ENCODE measurements at regions not wholly inside any gene's neighbourhood (a gene's known extent, or its start where the extent isn't known, plus 50 kb on each side); places are given as distances from the start of the nearest gene placed in this dataset.

DNA sequence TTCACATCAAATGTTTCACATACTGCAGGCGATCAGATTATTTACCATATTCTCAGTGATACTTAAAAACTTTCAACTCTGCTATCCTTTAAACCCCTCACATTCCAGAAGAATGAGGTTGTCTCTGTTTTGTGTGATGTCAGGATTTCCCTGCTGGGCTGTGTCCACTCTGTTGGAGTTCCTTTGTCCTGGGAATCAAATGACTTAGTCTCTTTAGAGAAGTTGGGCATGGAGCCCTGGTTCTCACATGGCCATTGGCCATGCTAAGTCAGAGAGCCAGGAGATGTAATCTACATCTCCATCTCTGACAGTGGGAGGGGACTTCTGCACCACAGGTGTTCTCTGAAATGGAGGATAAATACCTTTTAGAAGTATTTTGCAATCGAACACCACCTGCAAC lies 205.1 kb upstream of the MAF start:
- DNase-seq, result no peak

DNA sequence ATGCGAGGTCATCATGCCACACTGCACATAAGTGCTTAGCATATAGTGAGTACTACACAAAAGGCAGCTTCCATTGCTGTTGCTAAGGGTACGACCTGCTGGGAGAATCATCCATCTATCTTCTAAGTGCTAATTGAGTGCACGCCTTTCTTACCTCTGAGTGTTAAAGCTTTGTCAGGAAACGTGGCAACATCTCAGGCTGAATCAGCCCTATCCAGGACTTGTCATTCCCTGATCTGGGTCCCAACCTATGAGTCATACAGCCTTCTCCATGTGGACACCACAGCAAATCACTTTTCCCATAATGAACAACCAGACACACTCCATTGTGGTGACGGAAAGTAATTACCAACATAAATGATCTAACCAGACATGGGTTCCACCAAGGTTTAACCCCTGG lies 201.1 kb upstream of the MAF start:
- no peak for DNase-seq

DNA sequence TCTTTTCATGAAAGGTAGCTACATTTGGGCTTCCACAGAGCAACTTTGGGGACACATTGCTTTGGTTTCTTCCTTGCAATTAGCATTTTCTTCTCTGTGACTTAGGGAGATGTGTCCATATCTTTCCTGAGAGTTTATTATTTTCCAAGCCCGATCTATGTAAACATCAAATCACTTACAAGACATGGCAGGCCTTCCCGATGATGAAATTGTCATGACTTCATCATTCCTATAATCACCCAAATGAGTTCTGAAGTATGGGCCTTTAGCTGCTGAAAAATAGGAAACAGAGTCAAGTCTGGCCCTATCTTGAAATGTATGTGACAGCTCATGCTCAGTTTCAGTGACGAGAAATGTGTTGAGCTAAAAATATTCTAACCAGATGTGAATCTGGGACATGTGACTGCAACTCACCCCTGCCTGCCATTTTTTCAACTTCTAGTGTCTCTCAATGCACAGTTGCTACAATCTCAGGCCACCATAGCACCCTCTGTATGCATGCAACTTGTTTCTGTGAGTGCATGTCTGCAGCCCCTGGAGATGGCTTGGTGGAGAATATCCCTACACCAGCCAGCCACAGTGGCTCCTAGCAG lies 199.6 kb upstream of the MAF start:
- no peak for DNase-seq

DNA sequence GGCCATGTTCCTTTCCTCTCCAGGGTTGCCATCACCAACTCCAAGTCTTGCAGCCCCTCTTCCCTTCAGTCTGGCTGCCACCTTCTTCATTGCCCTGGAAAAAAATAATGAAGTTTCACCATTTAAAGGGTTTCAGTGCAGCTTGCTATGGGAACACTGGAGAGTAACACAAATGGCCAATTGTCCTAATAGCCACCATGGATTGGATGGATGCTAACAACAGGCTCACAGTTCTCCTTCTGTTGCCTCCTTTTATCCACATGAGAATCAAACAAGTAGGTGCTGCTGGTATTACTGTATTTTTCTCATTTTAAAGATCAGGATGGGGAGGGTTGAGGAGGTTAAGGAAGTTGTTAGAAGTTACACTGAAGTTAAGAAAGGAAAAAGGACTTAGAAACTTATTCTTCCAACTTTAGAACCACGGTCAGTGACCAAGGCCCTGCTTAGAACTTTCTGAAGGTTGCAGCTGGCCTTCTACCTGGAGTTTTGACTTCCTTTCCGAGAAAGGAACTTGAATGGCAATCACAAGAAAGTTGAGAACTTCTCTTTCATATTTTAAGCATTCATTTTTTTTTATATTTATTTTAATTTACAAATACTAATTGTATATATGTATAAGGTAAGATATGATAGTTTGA lies 198.0 kb upstream of the MAF start:
- no peak for DNase-seq

DNA sequence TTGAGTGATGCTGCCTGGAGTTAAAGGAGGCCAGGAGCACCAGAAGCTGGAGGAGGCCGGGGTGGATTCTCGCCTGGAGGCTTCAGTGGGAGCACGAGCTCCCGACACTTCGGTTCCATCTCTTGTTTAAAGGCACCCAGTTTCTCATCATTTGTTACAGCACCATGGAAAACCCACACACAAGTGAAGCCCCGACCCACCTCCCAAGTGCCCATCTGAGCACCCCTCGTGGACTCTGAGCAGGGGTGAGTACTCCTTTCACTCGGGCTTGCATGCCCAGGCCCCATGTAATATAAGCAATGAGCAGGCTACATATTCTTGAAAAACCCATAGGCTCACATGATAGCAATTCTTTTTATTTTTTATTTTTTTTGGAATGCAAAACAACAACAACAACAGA lies 196.9 kb upstream of the MAF start:
- DNase-seq, result no peak

DNA sequence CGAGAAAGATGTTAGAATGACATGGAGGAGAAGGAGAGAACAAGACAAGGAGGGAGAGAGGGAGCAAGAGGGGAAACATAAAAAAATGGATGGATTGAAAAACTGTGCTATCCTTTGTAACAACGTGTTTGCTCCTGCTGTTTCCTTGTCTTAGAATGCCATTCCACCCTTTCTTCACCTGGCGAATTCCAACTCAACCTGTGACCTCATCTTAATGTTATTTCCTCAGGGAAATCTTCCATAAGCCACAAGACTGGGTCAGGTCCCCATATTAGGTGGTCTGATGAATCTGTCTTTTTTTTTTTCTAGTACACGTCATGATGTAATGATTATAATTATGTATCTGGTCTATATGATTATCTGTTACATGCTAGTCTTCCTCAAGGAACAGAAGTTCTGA lies 195.0 kb upstream of the MAF start:
- DNase-seq, result no peak

DNA sequence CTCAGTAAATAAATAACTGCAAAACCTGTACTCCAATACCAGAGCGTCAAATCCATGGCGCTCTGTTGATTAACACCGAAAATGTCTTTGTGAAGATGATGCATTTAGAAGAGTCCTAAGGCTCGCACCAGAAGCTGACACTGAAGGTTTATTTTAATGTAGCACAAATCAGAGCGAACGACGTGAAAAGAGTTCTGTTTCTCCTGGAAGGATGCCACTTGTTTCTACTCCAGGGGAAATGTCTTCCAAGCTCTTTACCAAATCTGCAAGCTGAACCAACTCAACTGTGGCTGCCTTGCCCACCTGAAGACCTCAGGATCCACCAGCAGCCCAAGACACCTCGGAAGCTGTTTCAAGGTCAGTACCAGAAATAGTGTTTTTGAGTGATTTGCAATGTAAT lies 194.4 kb upstream of the MAF start:
- no peak for DNase-seq

DNA sequence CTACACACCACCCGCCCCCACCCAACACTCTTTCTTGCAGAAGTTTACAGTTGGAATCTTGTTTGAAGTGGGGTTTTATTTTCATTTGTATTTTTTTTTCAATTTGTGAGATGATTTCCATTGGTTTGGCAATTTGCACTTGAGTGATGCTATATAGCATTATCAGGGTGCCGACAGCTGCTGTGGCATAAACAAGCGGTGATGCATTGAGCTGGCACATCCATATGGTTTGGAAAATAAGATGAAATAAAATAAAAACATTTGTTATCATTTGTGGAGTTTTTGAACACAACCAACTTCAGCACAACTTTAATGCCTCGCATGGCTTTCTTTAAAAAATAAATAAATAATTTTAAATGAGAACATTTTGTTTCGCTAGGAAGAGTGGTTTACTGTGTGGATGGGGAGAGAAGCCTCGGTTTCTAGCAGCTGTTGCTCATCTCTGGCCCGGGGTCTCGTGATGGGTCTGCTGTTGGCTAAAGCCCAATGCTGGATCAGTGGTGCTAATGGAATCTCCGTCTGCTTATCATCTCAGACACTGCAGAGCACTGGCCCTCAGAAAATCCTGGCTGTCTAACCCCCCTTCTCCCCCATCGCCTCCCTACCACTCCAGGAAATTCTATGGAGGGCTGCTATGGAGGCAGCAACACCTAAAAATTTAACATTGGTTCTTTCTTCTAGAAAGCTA lies 192.3 kb upstream of the MAF start:
- no peak for DNase-seq

DNA sequence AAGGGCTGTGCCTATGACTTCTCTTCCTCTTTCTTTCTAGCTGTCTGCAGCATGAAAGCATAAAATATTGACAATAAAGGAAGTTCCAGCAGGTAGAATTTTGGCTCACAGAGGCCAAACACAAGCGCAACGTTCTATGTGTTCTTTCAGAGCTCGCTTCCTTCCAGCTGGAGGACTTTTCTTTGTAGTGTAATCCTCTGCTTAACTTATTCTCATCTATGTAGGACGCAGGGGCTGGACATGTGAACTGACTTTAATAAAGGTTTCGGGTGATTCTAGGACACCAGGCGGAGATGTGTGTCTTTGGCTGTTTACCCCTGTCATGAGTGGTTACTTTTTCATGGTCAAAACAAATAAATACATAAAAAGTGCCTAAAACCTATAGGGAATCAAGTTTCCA lies 191.5 kb upstream of the MAF start:
- no peak for DNase-seq

DNA sequence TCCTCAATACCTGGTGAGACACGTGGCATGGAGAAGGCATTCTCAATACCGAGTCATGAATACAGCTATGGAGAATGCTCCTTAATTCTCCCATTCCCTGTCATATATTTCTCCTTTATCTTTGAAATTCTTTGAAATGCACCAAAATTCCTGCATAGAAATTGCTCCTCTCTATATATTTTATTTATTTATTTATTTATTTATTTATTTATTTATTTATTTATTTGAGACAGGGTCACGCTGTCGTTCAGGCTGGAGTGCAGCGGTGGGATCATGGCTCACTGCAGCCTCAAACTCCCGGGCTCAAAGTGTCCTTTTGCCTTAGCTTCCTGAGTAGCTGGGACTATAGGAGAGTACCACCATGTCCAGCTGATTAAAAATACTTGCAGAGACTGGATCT lies 190.3 kb upstream of the MAF start:
- DNase-seq, result no peak

DNA sequence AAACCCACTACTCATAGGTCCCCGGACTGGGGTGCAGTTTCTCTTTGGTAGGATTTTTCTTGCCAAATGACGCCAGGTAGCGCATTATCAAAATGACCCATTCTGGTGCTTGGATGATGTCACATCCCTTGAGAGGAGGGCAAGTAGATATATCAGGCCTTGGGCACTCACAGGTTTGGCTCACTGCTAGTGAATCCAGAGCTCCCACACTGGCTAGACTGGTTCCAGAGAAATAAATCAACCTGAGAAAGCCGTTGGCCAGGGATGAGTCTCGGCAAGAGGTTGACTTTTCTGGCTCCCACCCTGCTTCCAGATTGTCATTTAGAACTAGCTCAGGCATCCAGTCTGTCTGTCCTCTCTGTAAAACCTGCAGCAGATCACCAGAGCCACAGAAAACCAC lies 188.4 kb upstream of the MAF start:
- DNase-seq, result no peak

DNA sequence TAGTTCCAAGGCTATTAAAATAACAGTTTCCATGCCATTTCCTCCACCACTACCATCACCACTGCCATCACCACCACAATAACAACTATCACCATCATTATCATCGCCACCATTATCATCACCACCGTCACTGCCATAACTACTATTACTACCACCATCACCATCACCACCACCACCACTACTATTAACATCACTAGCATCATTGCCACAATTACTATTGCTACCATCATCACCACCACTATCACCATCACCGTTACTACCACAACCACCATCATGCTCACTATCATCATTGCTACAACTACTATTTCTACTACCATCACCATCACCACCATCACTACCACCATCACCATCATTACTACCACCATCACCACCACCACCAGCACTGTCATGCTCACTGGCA lies 185.9 kb upstream of the MAF start:
- no peak for DNase-seq

DNA sequence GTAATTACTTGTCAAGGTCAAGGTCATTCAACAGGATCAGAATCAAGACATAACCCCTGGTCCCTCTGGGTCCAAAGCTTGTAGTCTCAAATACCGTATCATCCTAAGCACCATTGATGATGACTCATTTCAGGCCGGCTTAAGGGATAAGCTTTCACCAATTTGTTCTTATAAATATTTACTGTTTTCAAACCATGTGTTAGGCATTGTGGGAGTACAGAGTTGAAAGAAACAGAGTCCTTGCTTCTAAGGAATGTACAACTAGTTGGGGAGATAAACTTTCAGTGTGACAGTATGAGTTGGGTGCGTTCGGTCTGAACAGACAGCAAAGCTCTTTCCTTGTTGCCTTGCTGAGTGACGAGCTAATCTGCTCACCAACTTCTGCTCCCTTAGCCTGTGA lies 183.5 kb upstream of the MAF start:
- DNase-seq, result no peak

DNA sequence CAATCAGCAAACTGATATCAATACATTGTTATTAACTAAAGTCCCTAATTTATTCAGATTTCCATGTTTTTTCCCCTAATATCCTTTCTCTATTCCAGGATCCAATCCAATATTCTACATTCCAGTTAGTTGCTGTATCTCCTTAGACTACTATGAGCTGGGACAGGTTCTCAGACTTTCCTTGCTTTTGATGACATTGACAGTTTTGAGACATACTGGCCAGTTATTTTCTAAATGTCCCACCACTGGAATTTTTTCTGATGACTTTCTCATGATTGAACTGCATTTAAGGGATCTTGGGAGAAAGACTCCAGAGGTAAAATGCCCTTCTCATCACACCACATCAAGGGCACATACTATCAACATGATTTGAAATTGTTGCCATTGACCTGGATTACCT lies 177.1 kb upstream of the MAF start:
- no peak for DNase-seq

DNA sequence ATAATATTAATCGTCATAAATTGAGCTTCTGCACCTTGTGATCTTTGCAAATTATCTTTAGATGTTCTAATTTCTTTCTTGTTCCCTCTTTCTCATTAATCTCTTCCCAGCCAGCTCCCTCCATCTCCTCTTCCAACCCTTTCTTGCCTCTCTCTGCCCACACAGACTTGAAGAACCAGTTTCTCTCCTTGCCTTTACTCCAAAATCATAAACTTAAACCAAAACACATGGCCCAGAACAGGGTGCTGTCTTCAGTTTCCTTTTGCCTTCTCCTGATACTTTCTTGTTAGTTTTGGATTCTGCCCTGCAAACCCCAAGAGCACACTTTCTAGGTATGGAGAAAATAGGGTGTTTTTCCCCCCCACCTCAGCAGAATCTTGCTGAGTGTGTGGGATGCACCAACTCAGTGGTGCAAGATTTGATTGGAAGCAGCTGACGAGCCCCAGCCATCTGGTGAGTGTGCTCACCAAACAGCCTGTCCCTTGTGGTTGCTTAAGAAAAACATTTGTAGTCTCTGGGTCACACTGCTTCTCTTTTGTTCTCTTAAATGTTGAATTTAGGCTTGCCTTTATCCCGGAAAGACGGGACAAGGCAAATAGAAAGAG lies 175.8 kb upstream of the MAF start:
- no peak for DNase-seq

DNA sequence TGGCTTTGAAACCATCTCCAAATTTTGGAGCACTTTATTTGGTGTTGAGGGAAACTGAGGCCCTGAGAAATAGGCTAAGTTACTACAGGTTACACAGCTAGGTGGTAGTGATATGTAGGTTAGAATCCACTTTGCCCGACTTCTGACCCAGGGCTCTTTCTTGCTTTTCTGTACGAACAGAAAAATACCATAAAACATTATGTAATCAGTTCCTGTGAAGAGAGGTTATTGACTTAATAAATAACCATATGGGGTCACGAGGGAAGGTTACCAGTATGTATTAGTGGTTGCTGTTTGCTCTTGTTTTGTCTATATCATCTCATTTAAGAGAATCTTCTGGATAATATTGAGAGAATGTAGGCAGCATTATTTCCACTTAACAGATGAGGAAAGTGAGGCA lies 172.2 kb upstream of the MAF start:
- DNase-seq, result no peak

DNA sequence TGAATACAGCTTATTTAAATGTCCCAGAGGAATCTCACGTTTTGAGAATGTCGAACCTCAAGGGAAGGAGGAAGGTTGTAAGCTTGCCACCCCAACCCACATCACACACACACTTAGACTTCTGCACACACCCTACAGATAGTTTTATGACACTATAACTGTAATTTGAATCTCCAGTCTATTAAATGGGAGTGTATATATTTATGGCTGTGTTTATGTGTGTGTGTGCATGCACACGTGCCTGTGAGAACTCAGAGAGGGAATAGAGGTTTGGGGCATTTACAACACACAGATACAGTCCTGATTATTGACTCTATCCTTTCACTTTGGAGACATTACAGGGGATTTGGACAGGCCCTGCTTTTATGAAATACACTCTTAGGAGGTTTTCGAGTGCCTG lies 171.5 kb upstream of the MAF start:
- no peak for DNase-seq

DNA sequence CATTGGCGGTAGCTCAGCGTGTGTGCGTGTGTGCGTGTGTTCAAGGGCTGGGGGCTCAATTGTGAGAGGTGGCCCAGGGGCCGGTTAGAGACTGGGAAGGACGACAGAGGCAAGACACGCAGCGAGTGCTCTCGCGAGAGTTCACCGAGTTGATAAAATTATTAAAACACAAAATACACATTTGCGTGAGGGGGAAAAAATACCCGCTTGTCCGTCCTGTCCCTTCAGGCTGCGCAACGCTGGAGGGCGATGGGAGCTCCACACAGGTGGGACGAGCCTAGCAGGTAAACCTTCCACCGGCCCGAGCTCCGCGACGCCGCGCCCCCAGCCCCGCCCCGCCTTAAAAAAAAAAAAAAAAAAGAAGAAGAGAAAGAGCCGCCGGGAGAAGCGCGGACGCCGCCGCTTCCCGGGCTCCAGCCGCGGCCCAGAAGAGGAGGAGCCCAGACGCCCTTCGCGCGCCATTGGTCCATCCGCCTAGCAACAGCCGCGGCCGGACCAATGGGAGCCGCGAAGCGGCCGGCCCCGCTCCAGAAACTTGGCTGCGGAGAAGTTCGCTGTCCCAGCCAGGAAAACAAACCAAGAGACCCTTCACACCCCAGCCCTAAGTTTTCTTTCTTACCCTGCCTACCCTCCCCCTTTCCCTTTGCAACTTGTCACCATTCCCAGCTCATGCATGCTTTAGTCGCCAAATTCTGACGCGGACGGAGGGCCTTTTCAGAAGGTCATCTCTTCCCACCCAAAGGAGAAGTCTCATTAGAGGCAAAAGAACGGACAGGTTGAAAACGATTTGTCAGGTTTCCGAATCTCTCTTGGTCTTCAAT lies 169.9 kb upstream of the MAF start:
- DNase-seq, result no peak

DNA sequence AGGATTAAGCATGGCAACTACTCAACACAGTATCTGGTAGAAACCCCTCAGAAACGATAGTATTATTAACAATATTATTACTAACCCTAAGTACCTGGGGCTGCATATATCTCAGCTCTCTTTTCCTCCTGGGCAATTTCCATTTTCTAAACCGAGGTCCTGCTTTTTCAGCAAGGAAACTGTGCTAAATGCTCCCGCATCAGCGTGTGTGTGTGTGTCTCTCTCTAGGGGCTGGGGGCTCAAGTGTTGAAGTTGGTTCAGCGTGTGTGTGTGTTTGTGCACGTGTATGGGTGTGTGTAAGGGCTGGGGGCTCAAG lies 169.3 kb upstream of the MAF start:
- DNase-seq, result no peak

DNA sequence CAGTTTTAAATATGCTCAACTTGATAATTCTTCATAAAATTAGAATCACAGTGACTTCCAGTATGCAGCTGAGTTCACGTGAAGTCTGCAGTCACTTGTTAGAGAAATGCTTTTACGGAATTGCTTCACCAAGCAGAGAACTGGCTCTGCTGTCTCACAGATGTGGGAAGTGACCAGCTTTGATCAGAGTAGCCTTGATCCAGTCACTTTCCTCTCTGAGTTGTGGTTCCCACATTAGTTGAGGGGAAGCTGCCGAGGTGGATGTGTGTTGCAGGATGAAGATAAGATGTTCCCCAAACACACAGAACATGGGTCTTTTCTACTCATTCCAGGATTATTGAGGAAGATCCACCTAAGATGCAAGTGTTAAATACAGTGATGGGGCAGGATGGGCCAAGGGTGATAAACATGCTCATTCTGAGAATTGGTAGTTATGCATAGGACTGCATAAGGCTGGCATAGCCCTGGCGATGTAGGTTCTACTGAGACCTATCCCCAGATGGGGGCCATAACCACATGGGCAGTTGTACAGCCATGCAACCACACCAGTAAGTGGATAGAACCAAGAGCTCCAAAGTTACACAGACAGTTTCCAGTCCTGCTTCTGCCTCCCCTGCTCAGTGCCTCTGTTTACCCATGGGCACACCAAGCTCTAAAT lies 168.9 kb upstream of the MAF start:
- DNase-seq, result no peak

DNA sequence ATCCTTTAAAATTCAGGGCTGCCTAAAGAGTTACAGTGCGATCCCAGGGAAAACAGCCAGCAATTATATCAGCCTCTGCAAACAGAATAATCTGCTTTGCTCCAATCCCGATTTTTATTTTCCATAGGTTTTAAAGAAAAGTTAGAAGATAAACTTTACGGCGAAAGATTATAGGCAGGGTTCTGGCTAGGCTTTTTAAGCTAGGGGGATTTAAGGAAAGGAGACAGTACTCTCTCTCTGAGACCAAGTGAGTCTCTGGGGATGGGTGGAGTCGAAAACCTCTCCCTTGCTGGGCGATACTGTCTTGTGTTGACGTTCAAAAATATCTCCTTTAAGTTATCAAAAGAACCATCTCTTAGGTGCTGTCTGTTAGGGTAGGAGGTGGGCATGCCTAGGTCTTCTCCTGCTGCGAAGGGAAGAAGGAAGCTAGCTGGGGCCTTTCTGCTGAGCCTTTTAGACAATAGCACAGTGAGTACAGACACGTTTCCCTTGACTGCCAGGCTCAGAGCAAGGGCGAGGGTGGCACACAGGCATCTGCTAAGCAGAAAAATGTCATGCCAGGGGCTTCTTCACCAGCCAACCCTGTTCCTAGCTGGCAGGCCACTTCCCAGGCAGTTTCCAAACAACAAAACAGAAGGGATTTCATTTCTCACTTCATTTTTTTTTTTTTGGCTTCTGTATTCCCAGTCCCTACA lies 167.9 kb upstream of the MAF start:
- DNase-seq, result no peak

All from SHP77 treated with DMSO at 0.1 percent for 48 hours (cell line).